GM21528 (cell line): ENCODE measurements at regions not wholly inside any gene's neighbourhood (a gene's known extent, or its start where the extent isn't known, plus 50 kb on each side); places are given as distances from the start of the nearest gene placed in this dataset.

Experiments
- ATAC-seq: cut with Tn5 transposase; IDR thresholded peaks from one replicate; pipeline ENCODE4 v1.9.1; 2021; ENCODE audit warnings: mild to moderate bottlenecking, moderate library complexity; ENCODE audit not compliant: unreplicated experiment, low FRiP score

DNA sequence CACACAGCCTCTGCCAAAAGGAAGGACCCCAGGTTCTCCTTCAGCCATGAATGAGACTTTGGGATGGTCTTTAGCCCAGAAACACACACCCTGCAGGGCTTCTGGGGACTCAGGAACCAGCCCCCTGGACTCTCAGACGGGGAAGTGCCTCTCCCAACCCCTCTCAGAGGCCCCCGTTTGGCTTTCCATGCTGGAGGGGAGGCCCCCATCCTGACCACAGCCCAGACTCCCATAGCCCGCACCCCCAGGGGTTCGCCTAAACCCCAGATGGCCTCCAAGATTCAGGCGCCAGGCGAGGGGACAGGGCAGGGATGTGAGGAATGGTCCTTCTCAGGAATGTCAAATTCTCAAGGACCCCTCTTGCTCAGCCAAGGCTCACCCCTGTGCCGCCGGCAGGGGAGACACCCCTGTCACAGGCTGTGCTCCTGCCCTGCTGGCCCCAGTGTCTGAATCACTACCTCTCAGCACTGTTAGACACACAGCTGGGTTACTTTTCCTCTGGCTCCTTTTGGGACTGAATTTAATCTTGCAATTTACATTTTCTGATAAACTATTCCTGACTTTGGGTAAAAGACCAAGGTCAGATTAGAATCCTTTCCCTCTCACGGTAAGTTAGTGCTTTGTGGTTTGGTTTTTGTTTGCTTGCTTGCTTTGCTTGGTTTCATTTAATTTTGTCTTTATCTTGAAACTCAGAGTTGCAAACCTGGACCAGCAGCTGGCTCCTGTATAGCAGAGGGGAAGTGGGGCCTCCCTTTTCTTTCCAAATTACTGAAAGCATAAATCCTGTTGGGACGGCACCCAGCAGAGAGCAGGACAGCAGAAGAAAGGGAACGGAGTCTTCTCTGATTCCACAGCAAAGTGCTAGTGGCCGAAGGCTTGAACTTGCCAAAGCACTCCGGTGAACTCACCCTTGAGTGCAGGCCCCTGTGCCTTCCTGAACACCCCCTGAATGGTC, 198.9 kb upstream of the RAB6C start:
- no peak for ATAC-seq

- no peak for ATAC-seq
These were observed 197.5 kb upstream of the RAB6C start for GRCh38 chr2:129781749-129782632.

GRCh38 chr2:129782633-129782990, 196.9 kb upstream of the RAB6C start:
- ATAC-seq, result no peak

GRCh38 chr2:129784486-129784885, 195.0 kb upstream of the RAB6C start:
- ATAC-seq, result no peak

- no peak for ATAC-seq
These were observed 187.8 kb upstream of the RAB6C start for GRCh38 chr2:129791712-129792111.

GRCh38 chr2:129793431-129793902, 186.0 kb upstream of the RAB6C start:
- ATAC-seq, result no peak

DNA sequence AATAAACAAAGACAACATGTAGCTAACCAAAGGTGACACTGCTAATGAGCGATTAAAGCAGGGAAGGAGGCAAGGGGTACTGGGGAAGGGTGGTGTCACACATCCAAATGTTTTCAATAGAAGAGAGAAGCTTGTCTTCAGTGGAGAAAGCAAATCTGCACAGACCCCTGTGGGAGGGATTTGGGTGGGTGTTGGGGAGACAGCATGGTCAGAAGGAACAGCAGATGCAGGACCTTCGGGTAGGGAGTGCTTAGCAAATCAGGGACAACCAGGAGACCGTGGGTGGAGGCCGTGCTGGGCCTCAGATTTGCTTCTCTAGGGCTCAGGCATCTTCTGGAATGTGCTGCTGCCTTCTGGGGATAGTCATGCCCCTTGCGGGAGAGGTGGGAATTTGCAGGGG, 185.3 kb upstream of the RAB6C start:
- ATAC-seq, result no peak

DNA sequence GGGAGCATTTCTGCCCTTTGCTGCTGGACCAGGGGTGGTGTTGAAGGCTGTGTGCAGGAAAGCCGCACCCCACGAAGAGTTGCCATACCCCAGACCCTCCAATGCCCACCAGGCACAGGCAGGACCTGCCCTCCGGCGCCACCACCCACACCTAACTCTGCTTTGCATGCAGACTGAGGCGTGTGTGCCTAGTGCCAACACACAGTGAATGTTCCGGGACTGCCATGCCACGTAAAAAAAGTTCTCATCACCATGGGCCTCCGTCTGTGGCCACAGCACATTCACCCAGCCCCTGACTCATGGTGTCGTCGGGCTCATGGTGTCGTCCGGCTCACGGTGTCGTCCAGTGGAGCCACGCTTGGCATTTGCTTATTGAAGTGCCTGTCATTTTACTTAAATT, 184.9 kb upstream of the RAB6C start:
- ATAC-seq, result no peak

DNA sequence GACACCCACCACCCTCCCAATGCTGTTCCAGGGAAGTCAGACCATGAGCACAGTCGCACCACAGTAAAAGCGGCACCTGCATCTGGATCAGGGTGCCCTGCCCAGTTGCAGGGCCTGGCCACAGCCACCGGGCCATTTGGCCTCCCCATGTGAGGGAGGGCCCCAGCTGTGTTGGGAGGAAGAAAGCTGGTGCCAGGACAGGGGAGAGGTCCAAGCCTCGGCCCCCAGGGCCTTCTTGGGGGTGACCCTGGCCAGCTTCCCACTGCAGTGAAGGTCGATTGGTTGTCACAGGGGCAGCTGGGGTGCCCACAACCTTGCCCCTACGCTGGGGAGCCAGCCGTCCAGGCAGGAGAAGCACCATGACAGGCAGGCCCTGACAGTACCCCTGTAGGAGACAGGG, 183.2 kb upstream of the RAB6C start:
- no peak for ATAC-seq

GRCh38 chr2:129796801-129797488, 182.5 kb upstream of the RAB6C start:
- ATAC-seq, result no peak

- no peak for ATAC-seq
These were observed 181.8 kb upstream of the RAB6C start for GRCh38 chr2:129797489-129798300.

DNA sequence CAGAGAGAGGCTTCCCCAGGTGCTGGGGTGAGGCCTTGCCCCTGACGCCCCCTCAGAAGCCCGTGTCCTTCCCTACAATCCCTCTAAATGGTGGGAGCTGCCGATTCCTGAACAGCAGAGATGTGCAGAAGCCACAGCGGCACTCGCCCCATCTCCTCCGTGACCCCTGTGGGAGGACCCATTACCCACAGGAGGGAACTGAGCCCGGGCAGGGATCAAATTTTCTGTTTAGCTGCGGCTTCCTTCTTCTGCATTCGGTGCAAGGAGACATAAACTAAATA, 181.2 kb upstream of the RAB6C start:
- no peak for ATAC-seq

DNA sequence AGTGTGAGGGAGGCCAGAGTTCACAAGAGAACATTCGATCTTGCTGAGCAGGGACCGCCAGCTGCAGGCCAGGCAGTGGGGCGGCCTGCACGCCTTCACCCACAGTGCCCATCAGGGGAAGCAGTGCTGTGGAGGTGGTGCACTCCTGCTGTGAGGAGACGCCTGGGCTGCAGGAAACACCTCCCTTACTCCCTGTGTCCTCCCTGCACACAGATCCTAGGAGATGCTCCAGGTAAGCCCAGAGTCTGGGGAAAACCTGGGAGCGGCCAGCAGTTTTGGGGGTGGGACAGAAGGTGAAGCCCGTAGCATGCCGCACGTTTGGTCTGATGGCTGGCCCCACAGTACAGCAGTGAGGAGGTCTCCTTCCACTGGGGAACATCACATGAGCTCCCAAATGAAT, 180.8 kb upstream of the RAB6C start:
- ATAC-seq, result no peak

DNA sequence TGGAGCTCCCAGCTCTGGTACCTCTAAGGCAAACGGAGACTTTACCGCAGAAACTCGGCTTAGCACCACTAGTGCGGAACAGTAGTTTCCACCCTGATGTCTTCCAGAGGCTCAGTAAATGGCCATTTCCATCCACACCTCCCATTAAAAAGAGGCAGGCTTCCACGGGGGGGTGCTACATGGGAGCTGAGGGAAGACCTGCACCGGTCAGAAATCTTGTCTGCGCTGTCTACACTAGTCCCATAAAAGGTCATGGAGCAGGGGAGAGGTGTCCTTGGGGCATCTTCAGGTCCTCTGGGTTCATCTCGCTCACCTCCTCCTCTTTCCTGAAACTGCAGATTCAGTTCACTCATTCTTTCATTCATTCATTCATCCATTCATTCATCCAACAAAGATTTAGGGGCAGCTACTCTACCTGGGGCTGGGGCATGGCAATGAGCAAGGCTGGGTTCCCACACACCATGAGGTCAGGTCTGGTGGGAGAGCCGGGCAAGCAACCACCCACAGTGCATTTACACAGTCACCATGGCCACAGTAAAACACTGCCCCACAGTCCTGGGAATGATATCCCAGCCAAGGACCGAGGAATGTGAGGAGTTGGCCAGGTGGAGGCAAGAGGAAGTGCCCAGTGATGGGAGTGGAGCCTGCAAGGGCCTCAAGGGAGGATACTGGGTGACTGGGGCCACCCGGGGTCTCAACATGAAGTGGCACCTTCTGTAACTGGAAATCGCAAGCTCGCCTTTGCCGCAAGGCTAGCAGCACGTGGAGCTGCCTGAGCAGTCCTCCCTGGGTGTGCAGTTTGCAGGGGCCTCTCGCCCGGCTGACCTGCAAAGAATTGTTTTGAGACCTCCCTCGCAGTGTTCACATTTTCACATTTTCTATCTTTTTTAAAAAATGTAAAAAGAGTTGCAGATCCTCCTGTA, 180.2 kb upstream of the RAB6C start:
- ATAC-seq, result no peak

GRCh38 chr2:129800285-129800684, 179.2 kb upstream of the RAB6C start:
- no peak for ATAC-seq

GRCh38 chr2:129800686-129801085, 178.8 kb upstream of the RAB6C start:
- no peak for ATAC-seq

DNA sequence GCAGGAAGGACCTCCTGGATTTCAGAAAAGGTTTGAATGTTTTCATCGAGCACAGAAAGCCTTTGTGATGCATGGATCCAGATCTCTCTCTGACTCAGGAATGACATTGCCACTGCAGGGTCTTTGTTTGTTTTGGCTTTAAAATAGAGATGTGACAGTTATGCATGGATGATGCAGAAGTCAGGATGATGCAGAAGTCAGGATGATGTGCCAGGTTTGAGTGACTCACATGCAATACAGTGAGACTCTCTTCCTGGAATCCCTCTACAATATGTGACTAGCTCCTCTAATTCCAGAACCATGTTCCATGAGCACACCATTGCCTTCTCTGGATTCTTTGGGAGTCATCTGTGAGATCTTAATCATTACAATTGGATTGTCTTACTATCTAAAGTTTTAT, 177.9 kb upstream of the RAB6C start:
- ATAC-seq, result no peak

DNA sequence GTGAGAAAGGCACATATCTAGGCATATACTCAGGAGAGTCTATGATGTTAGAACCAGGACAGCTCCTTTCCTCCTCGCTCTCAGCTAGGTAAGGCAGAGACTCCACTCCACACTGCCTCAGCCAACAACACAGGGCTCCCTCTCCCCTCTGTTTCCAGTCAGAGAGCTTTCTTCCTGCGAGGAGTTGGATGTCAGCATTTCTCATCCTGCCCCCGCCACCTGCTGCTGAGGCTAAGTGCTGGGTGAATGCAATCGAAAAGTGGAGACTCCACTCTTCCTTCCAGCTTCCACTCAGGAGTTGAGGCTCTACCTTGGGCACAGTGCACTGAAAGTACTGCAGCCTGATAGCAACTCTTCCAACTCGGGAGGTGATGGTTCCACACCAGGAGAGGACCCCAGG, 177.2 kb upstream of the RAB6C start:
- ATAC-seq, result no peak

DNA sequence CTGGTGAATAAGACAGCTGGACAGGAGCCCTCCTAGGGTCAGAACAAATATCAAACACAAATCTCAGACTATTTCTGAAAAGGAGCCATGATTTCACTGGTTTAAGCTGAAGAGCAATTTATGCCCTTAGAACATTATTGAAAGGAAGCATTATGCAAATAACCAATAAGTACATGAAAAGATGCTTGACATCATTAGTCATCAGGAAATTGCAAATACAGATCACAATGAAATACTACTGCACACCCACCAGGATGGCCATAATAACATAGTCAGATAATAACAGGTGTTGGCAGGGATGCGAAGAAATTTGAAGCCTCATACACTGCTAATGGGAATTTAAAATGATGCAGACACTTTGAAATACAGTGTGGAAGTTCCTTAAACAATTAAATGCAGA, 176.4 kb upstream of the RAB6C start:
- ATAC-seq, result no peak
